GM06990 (cell line): ENCODE measurements at regions not wholly inside any gene's neighbourhood (a gene's known extent, or its start where the extent isn't known, plus 50 kb on each side); places are given as distances from the start of the nearest gene placed in this dataset.

Source experiments
- DNase-seq: peaks from one replicate; pipeline ENCODE4 v3.0.0-alpha.2; 2011; ENCODE audit not compliant: insufficient read length; ENCODE audit errors: extremely low read depth
- H3K27me3 ChIP-seq: replicated peaks from 2 replicates; pipeline ENCODE4 v1.6.0; 2011; ENCODE audit warnings: low read length; ENCODE audit not compliant: control insufficient read depth, insufficient read depth
- H3K36me3 ChIP-seq: 2 replicates; pipeline ENCODE4 v1.5.1; 2011; ENCODE audit warnings: low read length; ENCODE audit not compliant: control insufficient read depth, insufficient read depth
- H3K4me3 ChIP-seq: replicated peaks from 2 replicates; pipeline ENCODE4 v1.5.1; 2011; ENCODE audit warnings: low read depth, mild to moderate bottlenecking, control low read depth, low read length
- CTCF ChIP-seq: IDR thresholded peaks from 2 replicates; pipeline ENCODE4 v1.5.1; 2011; ENCODE audit warnings: low read length, control low read depth, mild to moderate bottlenecking, inconsistent platforms; ENCODE audit not compliant: insufficient read depth, poor library complexity, severe bottlenecking

- no peaks in the 10 kb centered on the region for H3K27me3 ChIP-seq
- no peak for TF ChIP-seq CTCF
- no peak overlapping the region for H3K4me3 ChIP-seq
- H3K36me3 ChIP-seq = no peaks in the 10 kb centered on the region
- DNase-seq = no peak
Measured at GRCh38 chr4:22202246-22202974, 253.8 kb upstream of the KCNIP4 start.

- no peaks in the 10 kb centered on the region for H3K27me3 ChIP-seq
- no peak for DNase-seq
- no peaks in the 10 kb centered on the region for H3K36me3 ChIP-seq
- no peak overlapping the region for H3K4me3 ChIP-seq
- no peak for TF ChIP-seq CTCF
Measured at GRCh38 chr4:22201256-22201655, 252.7 kb upstream of the KCNIP4 start.

- Histone ChIP-seq H3K36me3 (no peaks in the 10 kb centered on the region), H3K27me3 (no peaks in the 10 kb centered on the region), H3K4me3 (no peak overlapping the region)
- no peak for DNase-seq
- no peak for TF ChIP-seq CTCF
Measured at GRCh38 chr4:22196551-22196950, 248.0 kb upstream of the KCNIP4 start.

- no peak overlapping the region for H3K4me3 ChIP-seq
- TF ChIP-seq CTCF = no peak
- no peaks in the 10 kb centered on the region for H3K27me3 ChIP-seq
- DNase-seq = no peak
- no peaks in the 10 kb centered on the region for H3K36me3 ChIP-seq
Measured at GRCh38 chr4:22192084-22192511, 243.5 kb upstream of the KCNIP4 start.

GRCh38 chr4:22191565-22191964 is 243.0 kb upstream of the KCNIP4 start:
- H3K36me3 ChIP-seq = no peaks in the 10 kb centered on the region
- no peak for TF ChIP-seq CTCF
- H3K4me3 ChIP-seq = no peak overlapping the region
- no peaks in the 10 kb centered on the region for H3K27me3 ChIP-seq
- DNase-seq = no peak

- Histone ChIP-seq H3K4me3 (no peak overlapping the region), H3K36me3 (no peaks in the 10 kb centered on the region), H3K27me3 (no peaks in the 10 kb centered on the region)
- no peak for DNase-seq
- no peak for TF ChIP-seq CTCF
Measured at GRCh38 chr4:22190855-22191254, 242.3 kb upstream of the KCNIP4 start.
